COR-L47 (cell line): ENCODE measurements at regions not wholly inside any gene's neighbourhood (a gene's known extent, or its start where the extent isn't known, plus 50 kb on each side); places are given as distances from the start of the nearest gene placed in this dataset.
"Not testable (repeated sequence)": the region's sequence is repeated elsewhere in the genome, so short reads cannot be mapped to it uniquely, and the experiment has no call there.

ENCODE experiments used
- DNase-seq: peaks from one replicate; lab custom pipeline; 2025; lab: John Stamatoyannopoulos, UW

DNA sequence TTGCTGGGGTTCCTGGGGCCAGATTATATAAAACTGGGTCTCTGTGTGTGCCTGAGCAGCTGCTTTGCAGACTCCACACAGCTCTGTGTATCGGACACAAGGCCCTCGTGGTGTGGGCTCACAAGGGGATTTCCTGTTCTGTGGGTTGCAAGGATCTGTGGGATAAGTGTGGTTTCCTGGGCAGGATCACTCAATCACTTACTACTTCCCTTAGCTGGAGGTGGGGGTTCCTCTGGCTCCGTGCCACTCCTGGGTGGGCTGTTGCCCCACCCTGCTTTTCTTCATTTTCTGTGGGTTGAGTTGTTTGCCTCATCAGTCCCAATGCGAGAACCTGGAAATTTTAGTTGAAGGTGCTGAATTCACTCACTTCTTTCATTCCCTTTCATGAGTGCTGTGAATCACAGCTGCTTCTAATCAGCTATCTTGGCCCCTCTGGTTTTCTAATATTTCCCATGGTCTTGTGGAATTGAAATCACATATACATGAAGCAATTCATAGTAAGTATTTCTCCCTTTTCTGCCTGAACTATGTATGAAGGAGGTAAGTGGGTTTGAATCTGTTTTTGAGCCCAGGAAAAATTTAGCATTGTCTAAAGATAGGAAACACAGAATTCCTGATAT lies 196.3 kb downstream of the DCDC2C start:
- DNase-seq: no peak

DNA sequence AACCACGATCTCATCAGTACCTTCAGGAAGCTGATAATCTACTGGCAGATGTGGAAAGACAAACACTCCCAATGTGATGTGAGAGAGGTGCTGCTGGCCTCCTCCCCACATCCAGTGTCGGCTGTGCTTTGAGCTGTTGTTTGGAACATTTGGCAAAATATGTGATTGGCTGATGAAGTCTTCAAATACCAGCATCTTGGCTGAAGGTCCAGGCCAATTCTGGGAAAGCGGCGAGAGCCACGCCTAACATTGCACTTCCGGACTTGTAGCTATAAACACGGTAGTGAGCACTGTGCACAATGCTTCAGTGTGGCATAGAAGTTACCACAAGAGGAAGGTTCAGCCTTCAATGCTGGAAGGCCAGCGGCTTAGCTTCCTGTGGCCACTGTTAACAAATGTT lies 198.8 kb downstream of the DCDC2C start:
- DNase-seq: no peak

DNA sequence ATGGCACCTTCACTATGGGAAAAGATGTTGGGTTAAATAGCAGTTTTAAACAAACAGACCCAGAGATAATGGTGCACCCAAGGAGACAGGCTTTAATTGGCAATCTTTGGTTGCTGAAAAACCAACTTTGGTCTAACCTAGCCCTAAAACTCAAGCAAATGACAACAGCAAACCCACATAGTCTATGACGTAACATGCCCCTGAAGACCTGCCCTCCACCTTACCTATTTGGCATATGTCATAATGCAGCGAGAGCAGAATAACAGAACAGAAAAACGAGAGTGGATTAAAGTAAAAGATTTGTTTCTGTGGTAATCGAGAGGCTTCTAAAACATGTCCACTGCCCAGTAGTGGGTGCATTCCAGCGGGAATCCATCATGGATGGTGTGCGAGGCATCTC lies 200.7 kb downstream of the DCDC2C start:
- DNase-seq: no peak

DNA sequence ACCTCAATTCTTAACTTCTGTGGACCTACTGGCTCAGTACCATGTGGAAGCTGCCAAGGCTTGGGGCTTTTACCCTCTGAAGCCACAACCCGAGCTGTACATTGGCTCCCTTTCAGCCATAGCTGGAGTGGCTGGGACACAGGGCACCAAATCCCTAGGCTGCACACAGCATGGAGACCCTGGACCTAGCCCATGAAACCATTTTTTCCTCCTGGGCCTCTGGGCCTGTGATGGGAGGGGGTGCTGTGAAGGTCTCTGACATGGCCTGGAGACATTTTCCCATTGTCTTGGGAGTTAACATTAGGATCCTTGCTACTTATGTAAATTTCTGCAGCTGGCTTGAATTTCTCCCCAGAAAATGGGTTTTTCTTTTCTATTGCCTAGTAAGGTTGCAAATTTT lies 205.1 kb downstream of the DCDC2C start:
- DNase-seq: not testable (repeated sequence)

DNA sequence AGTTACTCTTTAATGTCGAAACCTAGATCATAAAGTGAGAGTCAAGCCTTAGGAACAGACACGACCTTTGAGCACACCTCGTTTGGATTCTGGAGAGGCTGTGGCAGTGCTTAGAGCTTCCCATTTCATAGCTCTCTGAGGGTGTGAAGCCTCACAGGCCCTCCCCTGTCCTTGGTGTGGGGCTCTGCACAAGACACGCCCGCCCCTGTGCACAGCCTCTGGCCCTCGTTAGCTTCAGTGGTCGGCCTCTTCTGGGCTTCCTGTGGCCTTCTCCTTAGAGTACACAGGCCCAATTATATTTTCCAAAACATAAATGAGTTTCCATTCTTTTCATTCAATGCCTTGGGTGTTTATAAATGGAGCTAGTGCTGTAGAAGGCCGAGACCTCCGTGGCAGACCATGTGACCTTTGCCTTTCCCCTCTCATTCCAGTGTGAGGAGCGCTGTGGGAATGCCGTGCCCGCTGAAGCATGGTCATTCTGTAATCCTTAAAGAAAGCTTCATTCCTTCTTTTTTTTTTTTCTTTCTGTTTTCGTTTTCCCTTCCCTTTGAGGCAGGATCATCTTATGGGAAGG lies 208.6 kb downstream of the DCDC2C start:
- no peak for DNase-seq

DNA sequence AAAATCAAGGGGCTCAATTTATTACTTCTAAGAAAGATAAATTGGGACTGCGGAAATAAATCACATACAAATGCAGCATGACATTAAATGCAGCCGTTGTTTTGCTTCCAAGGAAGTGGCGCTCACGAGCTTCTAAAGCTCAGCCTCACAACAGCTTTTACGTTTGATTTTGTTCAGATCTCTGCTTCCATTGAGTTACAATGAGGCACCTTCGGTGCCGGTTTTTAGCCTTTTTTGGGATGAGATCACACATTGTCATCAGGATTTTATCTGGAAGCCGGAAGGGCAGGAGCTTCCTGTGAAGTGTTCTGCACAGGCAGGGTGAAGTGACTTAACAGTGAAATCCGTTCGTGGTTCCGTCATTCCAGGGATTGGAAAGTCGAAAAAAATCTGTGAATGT lies 209.8 kb downstream of the DCDC2C start:
- DNase-seq: no peak

DNA sequence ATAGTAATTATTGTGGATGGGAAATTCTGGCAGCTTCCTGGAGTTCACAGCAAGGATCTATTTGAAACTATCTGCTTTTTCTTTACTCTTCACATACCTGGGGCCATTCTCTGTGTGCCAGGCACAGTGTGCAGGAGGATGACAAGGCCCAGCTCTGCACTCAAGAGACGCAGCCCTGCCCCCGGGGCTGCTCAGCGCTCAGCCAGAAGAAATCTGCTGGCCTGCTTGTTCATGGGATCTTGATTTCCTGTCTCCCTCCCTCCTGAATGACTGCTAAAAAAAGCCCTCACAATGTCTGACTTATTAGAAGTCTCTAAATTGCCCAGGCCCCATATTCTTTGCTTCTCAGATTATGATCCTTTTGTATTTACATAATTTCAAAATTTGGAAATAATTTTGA lies 210.9 kb downstream of the DCDC2C start:
- peak; percentile 52 for DNase-seq

DNA sequence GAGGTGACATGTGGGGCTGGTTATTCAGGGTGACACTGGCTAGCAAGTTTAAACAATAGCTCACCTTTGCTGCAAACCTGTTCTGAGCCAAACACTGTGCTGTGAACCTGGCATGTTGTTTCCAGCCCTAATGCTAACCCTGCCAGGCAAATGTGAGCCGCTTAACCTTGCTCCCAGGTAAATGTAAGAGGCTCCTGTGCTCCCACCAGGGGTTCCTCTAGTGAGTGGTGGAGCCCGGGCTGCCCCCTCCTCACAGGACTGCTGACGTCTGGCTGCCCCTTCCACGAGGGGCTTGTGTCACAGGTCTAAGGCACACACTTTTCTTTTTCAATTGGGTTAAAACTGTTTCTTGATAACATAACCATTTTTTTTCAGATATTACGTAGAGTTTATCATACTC lies 223.7 kb downstream of the DCDC2C start:
- DNase-seq: no peak

DNA sequence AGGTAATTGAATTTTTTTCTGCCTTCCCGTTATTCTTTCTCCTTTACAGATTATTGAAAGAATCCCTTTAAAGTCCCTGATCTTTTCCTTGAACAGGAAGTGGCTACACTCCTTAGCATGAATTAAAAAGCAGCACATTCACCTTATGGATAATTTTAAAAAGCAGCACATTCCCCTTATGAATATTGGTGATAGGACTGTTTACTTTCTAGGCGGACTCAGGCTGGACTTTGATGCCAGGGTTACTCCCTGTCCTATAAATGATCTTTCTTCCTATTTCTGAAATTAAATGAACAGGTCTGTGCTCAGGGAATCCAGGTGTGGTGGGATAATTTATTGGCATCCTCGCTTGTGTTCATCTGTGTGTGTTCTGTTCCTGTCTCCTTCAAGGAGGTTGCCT lies 226.0 kb downstream of the DCDC2C start:
- no peak for DNase-seq

DNA sequence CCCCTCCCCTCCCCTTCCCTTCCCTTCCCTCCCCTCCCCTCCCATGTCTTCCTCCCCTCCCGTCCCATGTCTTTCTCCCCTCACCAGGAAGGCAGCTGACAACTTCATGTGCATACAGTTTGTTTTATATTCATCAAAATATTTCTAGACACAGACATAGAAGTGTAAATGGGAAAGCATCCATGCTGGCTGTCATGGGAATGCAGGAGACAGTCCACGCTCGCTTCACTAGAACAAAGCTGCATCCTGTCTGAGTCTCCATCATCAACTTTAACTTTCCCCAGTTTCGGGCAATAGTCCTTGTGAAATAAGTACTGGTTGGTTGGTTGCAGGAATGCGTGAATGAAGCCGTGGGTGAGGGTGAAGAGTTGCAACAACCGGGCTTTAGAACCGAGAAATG lies 226.9 kb downstream of the DCDC2C start:
- DNase-seq: no peak

DNA sequence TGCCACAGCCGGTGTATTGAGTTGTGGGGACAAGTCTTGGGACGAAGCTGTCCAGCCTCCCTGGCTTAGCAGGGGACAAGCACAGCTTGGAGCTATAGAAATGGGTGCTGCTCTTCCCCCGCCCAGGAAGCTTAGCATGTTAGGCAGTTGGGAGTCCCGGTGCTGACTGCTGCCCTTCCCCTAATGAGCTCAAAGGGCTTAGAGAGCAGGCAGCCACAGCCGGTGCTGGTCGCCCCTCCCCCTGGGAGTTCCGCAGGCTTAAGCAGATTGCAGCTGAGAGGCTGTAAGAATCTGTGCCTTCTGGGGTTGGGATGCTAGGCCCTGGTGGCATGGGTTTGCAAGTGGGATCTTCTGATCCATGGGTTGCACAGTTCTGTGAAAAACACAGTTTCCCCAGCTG lies 237.3 kb downstream of the DCDC2C start:
- DNase-seq: no peak

DNA sequence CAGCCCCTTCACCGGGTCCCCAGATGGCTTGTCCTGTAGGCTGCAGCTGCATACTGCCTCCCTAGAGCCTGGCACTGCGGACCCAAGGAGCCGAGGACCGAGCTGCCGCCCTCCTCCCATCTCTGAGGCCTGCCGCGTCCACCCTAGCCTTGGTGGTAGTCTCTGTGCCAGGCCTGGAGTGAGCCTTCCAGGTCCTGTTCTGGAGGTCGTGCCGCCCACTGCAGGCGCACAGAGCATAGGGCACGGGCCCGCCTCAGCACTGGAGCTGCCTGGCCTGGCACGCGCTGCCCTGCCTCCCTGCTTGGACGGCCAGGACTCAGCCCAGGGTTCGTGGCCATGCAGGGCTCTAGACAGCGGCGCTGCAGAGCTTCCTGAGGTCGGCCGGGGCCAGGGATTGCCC lies 239.5 kb downstream of the DCDC2C start:
- no peak for DNase-seq

DNA sequence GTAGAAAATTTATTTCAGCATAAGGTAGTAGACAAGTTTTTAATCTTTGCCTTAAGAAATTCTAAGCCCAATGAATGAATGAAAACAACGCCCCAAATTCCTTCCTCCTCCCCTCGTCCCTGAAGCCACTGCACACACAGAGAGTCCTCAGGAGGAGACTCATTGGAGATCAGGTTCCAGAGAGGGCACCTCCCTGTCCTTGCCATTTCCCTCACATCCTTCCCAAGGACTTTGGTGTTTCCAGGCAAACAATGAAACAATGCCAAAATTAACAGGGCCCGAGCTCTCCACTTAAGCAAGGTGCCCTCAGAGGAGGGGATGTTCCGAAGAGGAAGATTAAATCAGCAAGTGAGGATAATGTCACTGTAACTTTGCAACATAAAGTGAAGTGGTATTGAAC lies 240.7 kb downstream of the DCDC2C start:
- DNase-seq: no peak

DNA sequence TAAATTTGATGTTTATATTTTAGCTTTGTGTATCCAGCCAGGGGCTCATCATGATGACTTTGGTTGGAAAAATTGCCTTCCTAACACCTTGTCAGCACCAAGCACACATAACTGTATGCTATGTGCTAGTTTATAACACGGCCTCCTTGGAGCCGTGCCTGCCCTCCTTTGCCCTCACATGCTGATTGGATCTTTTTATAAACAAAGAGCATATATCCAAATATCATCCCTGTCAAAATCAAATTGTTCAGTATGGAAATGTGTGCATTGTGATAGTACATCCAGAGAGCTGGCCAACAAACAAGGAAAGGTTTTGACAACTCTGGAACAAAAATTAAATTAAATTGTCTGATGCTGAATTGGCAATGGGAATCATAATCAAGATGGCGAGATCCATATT lies 241.5 kb downstream of the DCDC2C start:
- DNase-seq: no peak

DNA sequence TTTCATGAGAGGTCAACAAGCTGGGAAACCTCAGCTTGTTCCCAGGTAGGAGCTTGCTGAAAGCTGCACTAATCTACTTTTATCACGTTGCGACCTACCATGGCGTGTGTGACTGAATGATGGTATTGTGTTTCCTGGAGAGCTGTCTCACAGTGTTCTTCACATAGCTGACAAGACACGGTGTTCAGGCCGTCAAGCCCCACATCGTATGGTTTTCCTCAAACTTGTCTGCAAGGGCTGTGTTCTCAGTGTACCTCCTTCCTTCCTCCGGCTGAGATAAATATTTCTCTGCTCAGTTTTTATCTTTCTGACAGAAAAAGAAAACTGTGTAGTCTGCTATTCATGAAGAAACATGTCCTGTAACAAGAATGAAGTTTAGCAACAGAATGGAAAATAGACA lies 244.8 kb downstream of the DCDC2C start:
- no peak for DNase-seq

DNA sequence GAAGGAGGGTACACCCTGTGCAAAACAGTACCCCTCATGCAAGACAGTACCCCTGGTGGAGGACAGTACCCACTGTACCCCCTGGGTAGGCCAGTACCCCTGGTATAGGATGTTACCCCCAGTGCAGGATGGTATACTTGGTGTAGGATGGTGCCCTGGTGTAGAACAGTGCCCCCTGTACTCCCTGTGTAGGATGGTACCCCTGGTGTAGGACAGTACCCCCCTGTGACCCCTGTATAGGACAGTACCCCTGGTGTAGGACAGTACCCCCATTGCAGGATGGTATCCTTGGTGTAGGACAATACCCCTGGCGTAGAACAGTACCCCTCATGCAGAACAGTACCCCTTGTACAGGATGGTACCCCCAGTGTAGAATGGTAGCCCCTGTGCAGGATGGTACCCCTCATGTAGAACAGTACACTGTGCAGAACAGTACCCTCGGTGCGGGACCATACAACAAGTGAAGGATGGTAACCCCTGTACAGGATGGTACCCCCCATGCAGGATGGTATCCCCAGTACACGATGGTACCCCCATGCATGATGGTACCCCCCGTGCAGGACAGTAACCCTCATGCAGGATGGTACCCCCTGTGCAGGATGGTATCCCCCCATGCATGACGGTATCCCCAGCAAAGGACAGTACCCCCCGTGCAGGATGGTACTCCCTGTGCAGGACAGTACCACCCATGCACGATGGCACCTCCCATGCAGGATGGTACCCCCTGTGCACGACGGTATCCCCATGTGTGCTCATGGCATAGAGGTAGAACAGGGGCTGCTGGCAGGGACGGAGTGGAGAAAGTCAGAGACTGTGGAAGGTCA lies 248.0 kb downstream of the DCDC2C start:
- no peak for DNase-seq

DNA sequence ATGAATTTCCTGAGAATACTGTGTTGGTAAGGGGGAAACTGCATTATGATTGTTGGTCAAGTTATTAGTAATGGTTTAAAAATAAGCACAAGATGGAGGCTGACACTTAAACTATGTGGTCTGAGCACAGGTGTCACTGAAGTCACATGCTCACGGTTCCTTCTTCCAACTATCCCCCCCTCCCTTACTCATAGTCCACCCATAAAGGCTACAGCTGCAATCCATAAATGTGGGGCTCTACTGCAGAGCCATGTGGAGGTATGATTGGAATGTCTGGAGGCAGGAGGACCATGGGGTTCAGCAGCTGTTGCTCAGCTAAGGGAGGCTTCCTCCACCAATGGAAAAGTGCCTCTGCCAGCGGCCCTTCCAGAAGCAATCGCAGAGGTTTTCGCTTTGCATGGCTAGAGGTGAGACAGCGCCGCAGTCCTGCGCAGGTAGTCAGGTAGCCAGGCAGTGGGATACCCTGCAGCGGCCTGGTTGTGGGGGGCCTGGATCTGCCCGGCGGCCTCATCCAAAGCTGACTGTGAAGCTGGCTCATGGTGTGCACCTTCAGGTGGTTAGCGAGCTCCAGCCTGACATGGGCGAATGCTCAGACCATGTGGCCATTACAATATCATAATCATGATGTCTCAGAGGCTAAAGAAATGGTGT lies 249.6 kb downstream of the DCDC2C start:
- no peak for DNase-seq

DNA sequence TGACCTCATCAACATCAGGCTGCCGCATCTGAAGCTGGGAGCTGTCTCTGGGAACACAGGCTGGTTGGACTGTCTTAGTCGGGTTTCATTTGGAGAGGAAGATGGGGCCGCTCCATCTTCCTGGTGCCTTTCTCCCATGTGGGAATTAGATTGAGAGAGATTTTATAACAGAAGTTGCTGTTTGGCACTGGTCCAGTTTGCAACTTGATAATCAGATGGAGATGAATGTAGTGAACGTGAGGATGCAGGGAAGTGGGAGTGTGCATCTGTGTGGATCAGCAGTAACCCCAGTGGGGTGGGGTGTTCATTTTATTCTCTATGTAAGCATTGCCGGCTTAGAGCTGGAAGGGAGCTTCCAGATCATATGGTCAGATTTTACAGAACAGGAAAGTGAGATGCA lies 250.9 kb downstream of the DCDC2C start:
- no peak for DNase-seq

DNA sequence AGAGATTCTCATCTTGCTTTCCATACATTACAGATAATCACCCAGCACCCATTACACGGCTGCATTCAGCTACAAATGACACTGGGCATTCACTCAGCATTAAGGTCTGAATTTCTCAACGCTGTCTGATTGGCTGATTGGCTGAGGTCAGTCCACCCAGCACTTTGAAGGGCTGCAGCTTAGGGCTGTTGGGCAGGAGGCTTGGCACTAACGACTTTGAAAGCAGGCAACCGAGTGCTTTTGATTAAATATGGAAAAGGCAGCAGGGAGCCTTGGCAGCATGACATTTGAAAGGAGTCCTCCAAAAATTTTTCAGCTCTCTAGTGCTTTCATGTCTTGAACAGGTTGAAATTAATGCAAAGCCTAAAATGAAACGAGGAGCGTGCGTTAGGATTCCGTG lies 253.0 kb downstream of the DCDC2C start:
- DNase-seq: no peak

DNA sequence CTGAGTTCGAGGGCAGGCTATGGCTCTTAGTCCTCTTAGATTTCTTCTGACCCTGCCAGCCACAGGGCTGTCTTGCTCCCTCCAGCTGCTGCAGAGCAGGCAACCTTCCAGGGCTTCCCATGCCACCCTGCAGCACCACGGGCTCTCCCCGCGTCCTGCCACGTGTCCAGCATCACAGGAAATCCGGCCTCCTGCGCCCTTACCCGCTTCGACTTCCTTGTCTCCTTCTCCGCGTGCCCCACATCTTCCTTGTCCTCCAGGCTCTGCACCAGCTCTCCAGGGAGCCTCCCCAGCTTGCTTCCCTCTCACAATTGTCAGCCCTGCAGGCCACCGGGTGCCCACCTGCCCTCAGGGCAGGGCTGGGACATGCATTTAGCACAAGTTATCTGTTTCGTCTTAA lies 253.5 kb downstream of the DCDC2C start:
- no peak for DNase-seq

DNA sequence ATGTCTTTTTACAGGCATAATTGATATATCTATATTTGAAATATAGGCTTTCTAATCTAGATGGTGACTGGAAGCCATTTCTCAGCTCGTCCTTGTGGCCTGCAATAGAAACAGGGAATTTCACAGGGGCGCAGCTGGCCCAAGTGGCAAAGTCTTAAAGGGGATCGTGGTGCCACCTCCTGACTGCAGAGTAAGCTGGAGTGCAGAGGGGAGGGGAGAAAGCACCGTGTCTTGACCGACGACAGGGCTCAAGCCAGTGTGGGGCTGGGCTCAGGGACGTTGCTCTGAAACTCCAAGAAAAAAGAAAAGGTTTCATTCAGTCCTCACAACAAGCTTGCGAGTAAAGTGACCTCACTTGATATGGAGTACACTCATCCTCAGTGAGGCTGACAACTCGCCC lies 255.1 kb downstream of the DCDC2C start:
- DNase-seq: no peak

DNA sequence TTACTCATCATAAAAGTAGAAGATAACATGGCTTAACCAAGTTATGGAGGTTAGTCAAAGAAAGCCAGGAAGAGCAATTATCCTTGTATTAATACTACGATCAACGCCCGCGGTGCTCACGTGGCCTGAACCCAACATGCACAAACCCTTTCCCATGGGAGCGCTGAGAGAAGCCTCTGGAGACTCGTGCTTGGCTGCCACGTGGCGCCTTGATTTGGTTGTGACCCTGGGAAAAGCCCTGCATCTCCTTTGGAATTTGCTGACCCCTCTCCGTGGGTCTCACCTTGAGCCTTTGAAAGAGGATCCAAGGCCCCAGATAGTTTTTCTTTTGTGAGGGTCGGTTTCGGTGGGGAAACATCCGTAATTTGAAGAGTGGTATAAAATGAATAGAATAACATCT lies 255.6 kb downstream of the DCDC2C start:
- no peak for DNase-seq

DNA sequence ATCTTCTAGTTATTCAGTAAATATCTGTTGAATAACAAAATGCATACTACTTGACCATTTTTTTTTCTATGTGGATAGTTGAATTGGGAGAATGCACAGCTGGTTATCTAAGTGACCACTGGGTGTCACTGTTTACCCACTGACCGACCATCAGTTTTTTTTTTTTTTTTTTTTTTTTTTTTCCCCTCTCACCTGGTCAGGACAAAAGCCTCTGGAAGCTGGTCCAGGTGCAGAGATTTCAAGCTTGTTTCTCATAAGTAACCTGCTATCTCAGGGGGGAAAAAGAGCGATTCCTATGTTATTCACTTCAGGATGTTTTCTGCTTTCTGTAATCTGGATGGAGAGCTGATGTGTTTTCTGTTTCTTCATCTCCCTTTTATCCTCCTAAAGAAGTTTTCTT lies 256.0 kb downstream of the DCDC2C start:
- DNase-seq: peak; percentile 81
